ENCODE measurements at regions not wholly inside any gene's neighbourhood (a gene's known extent, or its start where the extent isn't known, plus 50 kb on each side); places are given as distances from the start of the nearest gene placed in this dataset.

- Histone ChIP-seq H3K4me3 (no peak overlapping the region), H3K36me3 (ENCODE audit: insufficient read depth) (no peaks in the 10 kb centered on the region), H3K9me2 (ENCODE audit: insufficient read depth) (peaks cover 10% of the 10 kb centered on the region; the same call in 1 of the 2 replicates), H3K4me1 (ENCODE audit: insufficient read depth) (peaks cover 16% of the 10 kb centered on the region; the same call in 1 of the 2 replicates), H3K27ac (ENCODE audit: low read depth) (no peak overlapping the region), H3F3A (replicated peaks; ENCODE audit: low read depth) (no peaks in the 10 kb centered on the region), H3K4me2 (no peak overlapping the region), H2AFZ (no peak overlapping the region), H3K27me3 (ENCODE audit: insufficient read depth) (no peaks in the 10 kb centered on the region), H3K79me2 (replicated peaks; ENCODE audit: insufficient read depth) (no peaks in the 10 kb centered on the region), H4K20me1 (replicated peaks; ENCODE audit: insufficient read depth) (no peaks in the 10 kb centered on the region)
- no peak for ATAC-seq
- H3K9me3 Mint-ChIP-seq, result no peaks in the 10 kb centered on the region
- no peak overlapping the region for H3K4me3 Mint-ChIP-seq
- peaks cover 4% of the 10 kb centered on the region for H3K27me3 Mint-ChIP-seq (ENCODE audit: insufficient read depth, low read depth, poor library complexity)
- no peak for TF ChIP-seq POLR2AphosphoS5 (IDR thresholded peaks at IDR 0.05; ENCODE audit: low read depth)
- DNase-seq (ENCODE audit: low spot score), result peak; percentile 26
- no peaks in the 10 kb centered on the region for H3K36me3 Mint-ChIP-seq (ENCODE audit: low read depth)
- no peak overlapping the region for H3K27ac Mint-ChIP-seq
- H3K4me1 Mint-ChIP-seq, result peaks cover 12% of the 10 kb centered on the region; the same call in 2 of the 3 replicates
Measured at GRCh38 chr14:53601409-53601808, 355.2 kb downstream of the BMP4 start.

- no peaks in the 10 kb centered on the region for H4K20me1 ChIP-seq (replicated peaks; ENCODE audit: insufficient read depth)
- ATAC-seq (peak; percentile 55), DNase-seq (ENCODE audit: low spot score) (peak; percentile 44)
- Mint-ChIP-seq H3K27me3 (ENCODE audit: insufficient read depth, low read depth, poor library complexity) (peaks cover 4% of the 10 kb centered on the region), H3K4me3 (no peak overlapping the region), H3K27ac (no peak overlapping the region), H3K36me3 (ENCODE audit: low read depth) (no peaks in the 10 kb centered on the region), H3K4me1 (peaks cover 12% of the 10 kb centered on the region; the same call in 2 of the 3 replicates), H3K9me3 (0 out of 3 replicates have a peak, but pooled peaks cover 4% of the 10 kb centered on the region)
- peaks cover 10% of the 10 kb centered on the region; the same call in 1 of the 2 replicates for H3K9me2 ChIP-seq (ENCODE audit: insufficient read depth)
- H3F3A ChIP-seq (replicated peaks; ENCODE audit: low read depth), result no peaks in the 10 kb centered on the region
- peaks cover 16% of the 10 kb centered on the region; the same call in 1 of the 2 replicates for H3K4me1 ChIP-seq (ENCODE audit: insufficient read depth)
- no peak overlapping the region for H3K4me3 ChIP-seq
- no peaks in the 10 kb centered on the region for H3K27me3 ChIP-seq (ENCODE audit: insufficient read depth)
- H3K4me2 ChIP-seq, result peak overlapping the region; percentile 21; the same call in 1 of the 2 replicates
- no peak for TF ChIP-seq CREB1 (CRISPR knock-in tag; IDR thresholded peaks at IDR 0.05; ENCODE audit: low read depth)
- TF ChIP-seq ZNF331 (CRISPR knock-in tag; IDR thresholded peaks at IDR 0.05; ENCODE audit: low read depth), result no peak
- no peak for TF ChIP-seq EZH2 (IDR thresholded peaks at IDR 0.05; ENCODE audit: low read depth, unreplicated experiment)
- TF ChIP-seq ZNF462 (CRISPR knock-in tag; IDR thresholded peaks at IDR 0.05), result peak; percentile 89
- H3K27ac ChIP-seq (ENCODE audit: low read depth), result peak overlapping the region; percentile 46
- H3K36me3 ChIP-seq (ENCODE audit: insufficient read depth), result no peaks in the 10 kb centered on the region
- H3K79me2 ChIP-seq (replicated peaks; ENCODE audit: insufficient read depth), result no peaks in the 10 kb centered on the region
- no peak overlapping the region for H2AFZ ChIP-seq
Measured at GRCh38 chr14:53599221-53599945, 357.2 kb downstream of the BMP4 start.

Data from GM23338 (cell line).